ENCODE measurements at regions not wholly inside any gene's neighbourhood (a gene's known extent, or its start where the extent isn't known, plus 50 kb on each side); places are given as distances from the start of the nearest gene placed in this dataset.

DNA sequence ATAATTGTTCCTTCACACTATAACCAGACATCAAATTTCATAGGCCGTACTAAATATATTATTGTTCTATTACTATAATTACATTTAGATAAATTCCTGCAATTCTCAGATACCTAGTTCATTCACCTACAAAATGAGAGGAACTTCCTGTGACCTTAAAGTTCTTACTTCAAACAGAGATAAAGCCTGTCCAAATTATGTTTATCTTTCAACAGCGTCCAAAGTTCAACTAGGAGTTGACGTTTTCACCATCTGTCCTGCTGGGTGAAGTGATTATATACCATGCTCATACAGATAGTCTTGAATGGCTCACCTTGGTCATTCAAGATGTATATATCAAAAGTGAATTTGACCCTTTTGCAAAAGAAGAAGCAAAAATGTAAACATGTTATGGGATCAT, 440.6 kb downstream of the CDH8 start:
- TF ChIP-seq POLR2A (IDR thresholded peaks at IDR 0.05; ENCODE audit: low read depth), result no peak
- TF ChIP-seq, protein P1, sequence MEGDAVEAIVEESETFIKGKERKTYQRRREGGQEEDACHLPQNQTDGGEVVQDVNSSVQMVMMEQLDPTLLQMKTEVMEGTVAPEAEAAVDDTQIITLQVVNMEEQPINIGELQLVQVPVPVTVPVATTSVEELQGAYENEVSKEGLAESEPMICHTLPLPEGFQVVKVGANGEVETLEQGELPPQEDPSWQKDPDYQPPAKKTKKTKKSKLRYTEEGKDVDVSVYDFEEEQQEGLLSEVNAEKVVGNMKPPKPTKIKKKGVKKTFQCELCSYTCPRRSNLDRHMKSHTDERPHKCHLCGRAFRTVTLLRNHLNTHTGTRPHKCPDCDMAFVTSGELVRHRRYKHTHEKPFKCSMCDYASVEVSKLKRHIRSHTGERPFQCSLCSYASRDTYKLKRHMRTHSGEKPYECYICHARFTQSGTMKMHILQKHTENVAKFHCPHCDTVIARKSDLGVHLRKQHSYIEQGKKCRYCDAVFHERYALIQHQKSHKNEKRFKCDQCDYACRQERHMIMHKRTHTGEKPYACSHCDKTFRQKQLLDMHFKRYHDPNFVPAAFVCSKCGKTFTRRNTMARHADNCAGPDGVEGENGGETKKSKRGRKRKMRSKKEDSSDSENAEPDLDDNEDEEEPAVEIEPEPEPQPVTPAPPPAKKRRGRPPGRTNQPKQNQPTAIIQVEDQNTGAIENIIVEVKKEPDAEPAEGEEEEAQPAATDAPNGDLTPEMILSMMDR (IDR thresholded peaks at IDR 0.05), result no peak
